Ovary (tissue), 3 donors: ENCODE measurements at regions not wholly inside any gene's neighbourhood (a gene's known extent, or its start where the extent isn't known, plus 50 kb on each side); places are given as distances from the start of the nearest gene placed in this dataset.

Experiments
- CTCF ChIP-seq, 3 donors: fragments of 450-650 bp in 2 of 3; fragments of 200-600 bp in 1 of 3; IDR thresholded peaks; one replicate each; pipeline versions ENCODE4 v1.5.1 to v1.8.0; 2016 to 2022; ENCODE audit warnings: antibody characterized with exemption in 3 of 3, mild to moderate bottlenecking in 1 of 3
- POLR2A ChIP-seq: fragments of 450-650 bp; IDR thresholded peaks from one replicate; pipeline ENCODE4 v1.6.1; 2017; ENCODE audit warnings: antibody characterized with exemption, mild to moderate bottlenecking, moderate library complexity
- donor health status: DM: no; HTN: no; CAD: no.

GRCh38 chr18:66900837-66901236, 296.9 kb upstream of the CDH19 start:
- TF ChIP-seq CTCF (IDR thresholded peaks at IDR 0.05) (no peak), POLR2A (no peak)
